Activated CD4-positive, alpha-beta memory T cell treated with anti-CD3 and anti-CD28 coated beads for 36 hours (primary cell): ENCODE measurements at regions not wholly inside any gene's neighbourhood (a gene's known extent, or its start where the extent isn't known, plus 50 kb on each side); places are given as distances from the start of the nearest gene placed in this dataset.

Experiments
- CTCF ChIA-PET: fragments of 350-600 bp; sonication (Branson Sonifier 250); formaldehyde crosslinking; loops from one replicate; lab custom pipeline; 2021; ENCODE audit warnings: antibody characterized with exemption, inconsistent platforms; lab: Charles Lee
- POLR2A ChIA-PET: fragments of 350-600 bp; sonication (Branson Sonifier 250); formaldehyde crosslinking; loops from one replicate; lab custom pipeline; 2021; ENCODE audit warnings: antibody characterized with exemption; lab: Charles Lee
- DNase-seq: peaks from one replicate; pipeline ENCODE4 v3.0.0-alpha.2; 2020
- H3K27ac Mint-ChIP-seq: one replicate; pipeline ENCODE4 v1.8.0; 2021; ENCODE audit warnings: mixed read lengths
- H3K27me3 Mint-ChIP-seq: one replicate; pipeline ENCODE4 v1.8.0; 2021; ENCODE audit warnings: mixed read lengths
- H3K36me3 Mint-ChIP-seq: one replicate; pipeline ENCODE4 v1.8.0; 2021; ENCODE audit warnings: mixed read lengths
- H3K4me1 Mint-ChIP-seq: one replicate; pipeline ENCODE4 v1.8.0; 2021; ENCODE audit warnings: low read depth, mixed read lengths
- H3K4me3 Mint-ChIP-seq: one replicate; pipeline ENCODE4 v1.8.0; 2021; ENCODE audit warnings: mild to moderate bottlenecking, mixed read lengths
- H3K9me3 Mint-ChIP-seq: one replicate; pipeline ENCODE4 v1.8.0; 2021; ENCODE audit warnings: mixed read lengths
- intact Hi-C: fragments of 100-400 bp; cut with micrococcal nuclease; formaldehyde crosslinking; loops from one replicate; pipeline ENCODE4 v1.15.1; 2023

- intact Hi-C loops = no loop called here
- DNase-seq = no peak
- POLR2A ChIA-PET = no interaction called here
- CTCF ChIA-PET = no interaction called here
- Mint-ChIP-seq H3K36me3 (no peaks in the 10 kb centered on the region), H3K27ac (no peak overlapping the region), H3K4me3 (no peak overlapping the region), H3K4me1 (no peaks in the 10 kb centered on the region), H3K9me3 (no peaks in the 10 kb centered on the region), H3K27me3 (no peaks in the 10 kb centered on the region)
These were observed 561.0 kb downstream of the IPMK start for GRCh38 chr10:57706576-57707299.

- no peak overlapping the region for H3K4me3 Mint-ChIP-seq
These were observed 561.7 kb downstream of the IPMK start for GRCh38 chr10:57706016-57706415.

GRCh38 chr10:57699944-57700343 is 567.8 kb downstream of the IPMK start:
- Mint-ChIP-seq H3K36me3 (no peaks in the 10 kb centered on the region), H3K4me1 (no peaks in the 10 kb centered on the region), H3K27ac (no peak overlapping the region), H3K27me3 (no peaks in the 10 kb centered on the region), H3K9me3 (no peaks in the 10 kb centered on the region), H3K4me3 (no peak overlapping the region)
- intact Hi-C loops = no loop called here
- no peak for DNase-seq
- CTCF ChIA-PET = no interaction called here
- POLR2A ChIA-PET = no interaction called here

More at GRCh38 chr10:57706016-57706415, 561.7 kb downstream of the IPMK start:
- CTCF ChIA-PET = no interaction called here
- Mint-ChIP-seq H3K36me3 (no peaks in the 10 kb centered on the region), H3K4me1 (no peaks in the 10 kb centered on the region), H3K9me3 (no peaks in the 10 kb centered on the region), H3K27ac (no peak overlapping the region), H3K27me3 (no peaks in the 10 kb centered on the region)
- POLR2A ChIA-PET = interaction anchor here (0.6 kb wide), 1 partner anchor 25 kb away, joined by 4 read pairs; no protein-coding TSS in a partner anchor
- DNase-seq = no peak
- intact Hi-C loops = no loop called here

GRCh38 chr10:57696641-57697040 is 571.1 kb downstream of the IPMK start:
- POLR2A ChIA-PET = no interaction called here
- H3K27ac Mint-ChIP-seq = no peak overlapping the region

DNA sequence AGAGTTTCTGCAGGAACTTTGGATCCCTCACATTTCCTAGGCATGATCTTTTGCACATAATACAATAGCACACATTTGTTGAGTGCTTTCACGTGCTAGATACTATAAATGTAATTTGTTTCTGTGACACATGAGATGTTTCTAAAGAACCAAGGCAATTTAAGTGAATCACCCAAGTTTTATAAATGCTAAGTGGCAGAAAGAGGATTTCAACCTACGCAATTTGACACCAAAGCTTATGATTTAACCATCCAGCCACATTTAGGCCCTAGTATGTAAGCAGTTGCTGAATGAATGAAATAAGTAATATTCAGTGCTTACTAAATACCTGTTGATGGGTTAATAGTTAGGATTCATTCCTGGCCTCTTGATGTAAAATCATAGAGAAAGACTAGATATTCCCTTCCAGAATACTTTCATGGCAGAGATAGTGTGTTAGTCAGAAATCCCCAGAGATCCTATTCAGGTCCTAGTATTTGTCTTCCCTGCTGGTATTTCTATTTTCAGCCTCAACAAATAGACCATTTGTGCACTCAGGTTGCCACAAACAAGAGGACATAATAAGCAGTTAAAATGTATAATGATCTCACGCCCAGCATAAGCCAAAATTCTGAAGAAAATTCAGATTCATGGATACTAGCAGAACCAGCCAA is 572.6 kb downstream of the IPMK start:
- Mint-ChIP-seq H3K27ac (no peak overlapping the region), H3K4me1 (no peaks in the 10 kb centered on the region), H3K27me3 (no peaks in the 10 kb centered on the region), H3K4me3 (no peak overlapping the region), H3K9me3 (no peaks in the 10 kb centered on the region), H3K36me3 (no peaks in the 10 kb centered on the region)
- CTCF ChIA-PET = no interaction called here
- intact Hi-C loops = no loop called here
- POLR2A ChIA-PET = no interaction called here
- DNase-seq = no peak

More at GRCh38 chr10:57696641-57697040, 571.1 kb downstream of the IPMK start:
- no peaks in the 10 kb centered on the region for H3K36me3 Mint-ChIP-seq
- DNase-seq = no peak
- intact Hi-C loops = no loop called here
- no peaks in the 10 kb centered on the region for H3K27me3 Mint-ChIP-seq
- no peaks in the 10 kb centered on the region for H3K9me3 Mint-ChIP-seq
- H3K4me1 Mint-ChIP-seq = no peaks in the 10 kb centered on the region
- CTCF ChIA-PET = no interaction called here
- H3K4me3 Mint-ChIP-seq = no peak overlapping the region

- intact Hi-C loops = no loop called here
- Mint-ChIP-seq H3K4me3 (no peak overlapping the region), H3K9me3 (no peaks in the 10 kb centered on the region), H3K27ac (no peak overlapping the region), H3K27me3 (no peaks in the 10 kb centered on the region), H3K36me3 (no peaks in the 10 kb centered on the region), H3K4me1 (no peaks in the 10 kb centered on the region)
- ChIA-PET CTCF (no interaction called here), POLR2A (no interaction called here)
- DNase-seq = no peak
These were observed 575.3 kb downstream of the IPMK start for GRCh38 chr10:57692255-57692980.

DNA sequence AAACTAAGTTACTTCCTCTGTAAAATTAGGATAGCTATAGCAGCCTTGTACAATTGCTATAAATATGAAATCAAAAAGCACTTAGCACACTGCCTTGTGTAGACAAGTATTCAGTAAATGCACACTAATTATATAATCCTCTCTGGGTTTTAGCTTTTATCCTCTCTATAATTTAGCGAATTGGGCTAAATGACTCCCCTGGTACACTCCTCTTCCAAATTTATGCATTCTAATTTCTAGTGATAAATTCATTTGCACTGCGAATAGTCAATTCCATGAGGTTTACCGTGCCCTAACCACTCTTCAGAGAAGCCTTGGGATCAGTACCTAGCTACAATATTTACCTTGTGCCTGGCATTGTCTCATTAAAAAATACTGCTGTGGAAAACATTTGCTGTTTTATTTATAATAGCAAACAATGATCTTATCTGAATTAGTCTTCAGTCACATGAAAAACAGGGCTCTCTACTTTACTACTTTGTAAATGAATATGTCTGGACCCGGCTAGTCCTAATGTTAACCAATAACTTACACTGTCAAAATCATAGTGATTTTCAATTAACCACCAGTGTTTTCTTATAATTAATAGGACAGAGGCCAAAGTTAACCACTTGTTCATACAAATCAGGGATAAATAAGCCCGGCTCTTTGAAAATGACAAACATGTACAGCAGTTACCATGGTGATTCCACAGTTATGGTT is 577.9 kb downstream of the IPMK start:
- intact Hi-C loops = no loop called here
- Mint-ChIP-seq H3K9me3 (no peaks in the 10 kb centered on the region), H3K4me3 (no peak overlapping the region), H3K4me1 (no peaks in the 10 kb centered on the region), H3K27me3 (no peaks in the 10 kb centered on the region), H3K27ac (no peak overlapping the region), H3K36me3 (no peaks in the 10 kb centered on the region)
- POLR2A ChIA-PET = no interaction called here
- CTCF ChIA-PET = no interaction called here
- no peak for DNase-seq

DNA sequence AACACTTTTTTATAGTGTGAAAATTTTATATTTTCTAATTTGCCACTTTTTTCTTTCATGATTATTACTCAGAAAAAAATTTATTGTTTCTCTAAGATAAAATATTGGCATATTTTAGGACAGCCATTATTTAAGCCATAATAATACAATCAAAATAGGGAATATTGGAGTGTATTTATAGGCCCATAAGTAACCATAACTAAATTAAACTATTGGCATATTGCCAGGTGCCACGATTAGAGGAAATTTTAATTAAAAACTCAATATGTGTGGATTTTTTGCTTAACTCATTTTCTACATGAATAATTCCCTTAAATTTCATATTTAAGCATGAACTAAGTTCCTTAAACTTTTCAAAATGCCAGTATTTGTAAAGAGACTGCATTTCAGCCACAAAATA is 587.8 kb downstream of the IPMK start:
- Mint-ChIP-seq H3K36me3 (no peaks in the 10 kb centered on the region), H3K9me3 (peaks cover 3% of the 10 kb centered on the region), H3K4me1 (no peaks in the 10 kb centered on the region), H3K4me3 (no peak overlapping the region), H3K27ac (no peak overlapping the region), H3K27me3 (no peaks in the 10 kb centered on the region)
- no peak for DNase-seq
- intact Hi-C loops = no loop called here
- ChIA-PET POLR2A (no interaction called here), CTCF (no interaction called here)

DNA sequence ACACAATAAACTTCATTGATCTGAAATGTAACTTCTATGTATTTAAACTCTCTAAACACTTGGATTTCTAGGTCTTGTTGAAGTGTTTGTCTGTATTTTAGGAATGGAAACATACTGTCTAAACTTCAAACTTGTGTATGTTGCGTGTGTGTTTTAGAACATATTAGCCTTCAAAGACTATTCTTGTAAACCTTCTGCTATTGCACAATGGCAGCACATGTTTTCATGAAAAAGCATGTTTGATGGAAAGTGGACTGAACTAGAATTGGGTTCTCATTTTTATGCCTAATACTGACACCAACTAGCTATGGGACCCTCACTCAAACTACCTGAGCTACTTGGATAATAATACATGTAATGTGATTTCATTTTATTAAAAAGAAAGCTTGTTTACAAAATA is 592.6 kb downstream of the IPMK start:
- Mint-ChIP-seq H3K27me3 (no peaks in the 10 kb centered on the region), H3K36me3 (no peaks in the 10 kb centered on the region), H3K27ac (no peak overlapping the region), H3K4me3 (no peak overlapping the region), H3K9me3 (peaks cover 5% of the 10 kb centered on the region), H3K4me1 (no peaks in the 10 kb centered on the region)
- ChIA-PET CTCF (interaction anchor here (0.6 kb wide), 1 partner anchor 18 kb away, joined by 7 read pairs; no protein-coding TSS in a partner anchor), POLR2A (no interaction called here)
- intact Hi-C loops = no loop called here
- DNase-seq = no peak

- Mint-ChIP-seq H3K4me3 (no peak overlapping the region), H3K36me3 (no peaks in the 10 kb centered on the region), H3K4me1 (no peaks in the 10 kb centered on the region), H3K9me3 (peaks cover 5% of the 10 kb centered on the region), H3K27ac (no peak overlapping the region), H3K27me3 (no peaks in the 10 kb centered on the region)
- DNase-seq = no peak
- CTCF ChIA-PET = no interaction called here
- POLR2A ChIA-PET = no interaction called here
- intact Hi-C loops = no loop called here
These were observed 594.2 kb downstream of the IPMK start for GRCh38 chr10:57673446-57673960.

DNA sequence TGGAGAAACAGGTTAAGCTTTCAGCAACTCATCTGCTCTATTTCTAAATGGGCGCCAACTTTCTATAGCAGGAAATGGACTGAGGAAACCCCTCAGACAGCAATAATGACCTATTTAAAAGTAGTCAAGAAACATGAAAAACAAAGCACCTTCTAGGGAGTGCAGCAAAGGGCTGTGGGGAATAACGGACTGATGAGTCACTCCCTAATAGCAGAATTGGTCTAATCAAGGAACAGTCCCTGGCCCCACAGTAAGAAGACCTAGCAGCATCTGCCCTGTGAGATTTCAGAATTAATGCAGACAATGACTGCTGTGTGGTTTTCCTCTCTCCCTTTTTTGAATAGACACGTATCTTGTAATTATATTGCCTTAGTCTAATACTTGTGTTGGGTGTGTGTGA is 602.9 kb downstream of the IPMK start:
- no peak for DNase-seq
- no peaks in the 10 kb centered on the region for H3K36me3 Mint-ChIP-seq
- H3K27ac Mint-ChIP-seq = no peak overlapping the region
- no peak overlapping the region for H3K4me3 Mint-ChIP-seq
- CTCF ChIA-PET = no interaction called here
- POLR2A ChIA-PET = no interaction called here
- no peaks in the 10 kb centered on the region for H3K4me1 Mint-ChIP-seq
- intact Hi-C loops = no loop called here
- H3K9me3 Mint-ChIP-seq = peaks cover 2% of the 10 kb centered on the region
- no peaks in the 10 kb centered on the region for H3K27me3 Mint-ChIP-seq

DNA sequence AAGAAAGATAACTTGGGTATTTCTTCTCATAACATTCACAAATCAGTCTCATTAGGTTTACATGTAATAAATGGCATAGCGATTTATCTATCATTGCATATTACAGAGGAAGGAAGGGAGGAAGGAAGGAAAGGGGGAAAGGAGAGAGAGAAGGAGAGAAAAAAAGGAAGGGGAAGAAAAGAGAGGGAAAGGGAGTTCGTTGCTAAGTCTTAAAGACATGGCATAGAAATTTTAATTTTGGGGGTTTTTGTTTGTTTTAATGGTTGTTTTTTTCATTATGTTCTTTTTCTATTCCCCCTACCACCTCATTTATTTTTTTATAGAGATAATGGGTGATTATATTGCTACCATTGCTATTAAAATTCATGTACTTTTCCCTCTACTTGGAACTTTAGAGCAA is 604.3 kb downstream of the IPMK start:
- Mint-ChIP-seq H3K36me3 (no peaks in the 10 kb centered on the region), H3K4me1 (no peaks in the 10 kb centered on the region), H3K27me3 (no peaks in the 10 kb centered on the region), H3K9me3 (peaks cover 2% of the 10 kb centered on the region), H3K4me3 (no peak overlapping the region), H3K27ac (no peak overlapping the region)
- DNase-seq = no peak
- intact Hi-C loops = no loop called here
- CTCF ChIA-PET = no interaction called here
- POLR2A ChIA-PET = no interaction called here
